CD14-positive monocyte (primary cell): ENCODE measurements at regions not wholly inside any gene's neighbourhood (a gene's known extent, or its start where the extent isn't known, plus 50 kb on each side); places are given as distances from the start of the nearest gene placed in this dataset.
A peak's percentile ranks its signal among the peaks of the same experiment; 100 is the strongest.

Source experiments
- DNase-seq, 3 donors: peaks; one replicate each; pipeline ENCODE4 v3.0.0-alpha.2; 2011 to 2022
- H2AFZ ChIP-seq: 2 replicates; pipeline ENCODE4 v1.6.0; 2012; ENCODE audit warnings: mild to moderate bottlenecking, low read depth, low read length, inconsistent platforms; ENCODE audit not compliant: insufficient read depth, poor library complexity, severe bottlenecking
- H3K27ac ChIP-seq, 2 donors: 1 replicate in 1 of 2; 2 replicates in 1 of 2; pipeline ENCODE4 v1.5.1; 2012 to 2013; ENCODE audit warnings: low read length in 2 of 2, control low read depth in 1 of 2, inconsistent platforms in 1 of 2, low read depth in 1 of 2, mild to moderate bottlenecking in 1 of 2
- H3K27me3 ChIP-seq, 2 donors: one replicate each; pipeline versions ENCODE4 v1.6.0 to v1.6.1; 2011 to 2013; ENCODE audit warnings: low read length in 2 of 2; ENCODE audit not compliant: control insufficient read depth in 2 of 2, insufficient read depth in 2 of 2
- H3K36me3 ChIP-seq, 2 donors: replicated peaks in 1 of 2; 1 replicate in 1 of 2; 2 replicates in 1 of 2; pipeline versions ENCODE4 v1.5.1 to v1.6.1; 2012 to 2013; ENCODE audit warnings: low read length in 2 of 2, control low read depth in 1 of 2, inconsistent platforms in 1 of 2, mild to moderate bottlenecking in 1 of 2; ENCODE audit not compliant: insufficient read depth in 2 of 2, control insufficient read depth in 1 of 2
- H3K4me1 ChIP-seq, 2 donors: 1 replicate in 1 of 2; 2 replicates in 1 of 2; pipeline versions ENCODE4 v1.5.1 to v1.6.1; 2012 to 2013; ENCODE audit warnings: low read length in 2 of 2, control low read depth in 1 of 2, inconsistent platforms in 1 of 2, mild to moderate bottlenecking in 1 of 2, moderate library complexity in 1 of 2; ENCODE audit not compliant: insufficient read depth in 2 of 2, control insufficient read depth in 1 of 2
- H3K4me2 ChIP-seq: replicated peaks from 2 replicates; pipeline ENCODE3; 2012; ENCODE audit warnings: low read length, moderate library complexity, mild to moderate bottlenecking; ENCODE audit not compliant: poor library complexity, severe bottlenecking; ENCODE audit errors: extremely low read depth
- H3K4me3 ChIP-seq, 3 experiments: fragments of 200-600 bp in 1 of 3; sonication (generic) in 1 of 3; replicated peaks in 1 of 3; 1 replicate in 2 of 3; 2 replicates in 1 of 3; pipeline ENCODE4 v1.5.1; 2011 to 2013; ENCODE audit warnings: low read length in 3 of 3, mild to moderate bottlenecking in 3 of 3, control low read depth in 2 of 3, low read depth in 2 of 3, inconsistent platforms in 1 of 3, moderate library complexity in 1 of 3
- H3K79me2 ChIP-seq: 2 replicates; pipeline ENCODE4 v1.6.0; 2012; ENCODE audit warnings: mild to moderate bottlenecking, control low read depth, inconsistent platforms, low read length, moderate library complexity; ENCODE audit not compliant: insufficient read depth
- H3K9ac ChIP-seq: 2 replicates; pipeline ENCODE4 v1.6.0; 2017; ENCODE audit warnings: low read length, mild to moderate bottlenecking; ENCODE audit not compliant: insufficient read depth, poor library complexity, severe bottlenecking
- H3K9me3 ChIP-seq, 2 donors: replicated peaks in 1 of 2; 1 replicate in 1 of 2; 2 replicates in 1 of 2; pipeline versions ENCODE4 v1.5.1 to v1.6.1; 2012 to 2013; ENCODE audit warnings: low read length in 2 of 2, control low read depth in 1 of 2; ENCODE audit not compliant: control insufficient read depth in 1 of 2, insufficient read depth in 1 of 2
- H4K20me1 ChIP-seq: 2 replicates; pipeline ENCODE4 v1.6.0; 2012; ENCODE audit warnings: mild to moderate bottlenecking, low read length, control low read depth, moderate library complexity; ENCODE audit not compliant: insufficient read depth
- H3K27ac Mint-ChIP-seq, 7 donors: one replicate each; pipeline ENCODE4 v1.8.0; 2020; ENCODE audit warnings: mild to moderate bottlenecking in 7 of 7, mixed read lengths in 7 of 7, moderate library complexity in 6 of 7, inconsistent platforms in 2 of 7
- H3K27me3 Mint-ChIP-seq, 3 donors: one replicate each; pipeline ENCODE4 v1.8.0; 2021 to 2022; ENCODE audit warnings: low read depth in 3 of 3, mild to moderate bottlenecking in 3 of 3, mixed read lengths in 3 of 3, moderate library complexity in 3 of 3, inconsistent platforms in 1 of 3
- H3K36me3 Mint-ChIP-seq, 2 donors: one replicate each; pipeline ENCODE4 v1.8.0; 2020; ENCODE audit warnings: mixed read lengths in 2 of 2, inconsistent platforms in 1 of 2, mild to moderate bottlenecking in 1 of 2
- H3K4me1 Mint-ChIP-seq: one replicate; pipeline ENCODE4 v1.8.0; 2020; ENCODE audit warnings: mild to moderate bottlenecking, mixed read lengths
- H3K4me3 Mint-ChIP-seq, 2 donors: one replicate each; pipeline ENCODE4 v1.8.0; 2020; ENCODE audit warnings: mild to moderate bottlenecking in 2 of 2, mixed read lengths in 2 of 2, moderate library complexity in 1 of 2
- H3K9me3 Mint-ChIP-seq, 7 donors: one replicate each; pipeline ENCODE4 v1.8.0; 2020 to 2022; ENCODE audit warnings: mixed read lengths in 7 of 7, mild to moderate bottlenecking in 6 of 7, moderate library complexity in 6 of 7, inconsistent platforms in 2 of 7
- CTCF ChIP-seq: fragments of 200-600 bp; IDR thresholded peaks from one replicate; pipeline ENCODE4 v1.8.0; 2022; ENCODE audit warnings: antibody characterized with exemption, mild to moderate bottlenecking
- WGBS: methylation state at CpG from one replicate; pipeline ENCODE4 v1.1.5; 2013; ENCODE audit warnings: missing lambda C conversion rate; ENCODE audit not compliant: insufficient coverage; 5-methylcytosine and 5-hydroxymethylcytosine counted together
- intact Hi-C, 2 donors: fragments of 100-400 bp; cut with micrococcal nuclease; formaldehyde crosslinking; loops; one replicate each; pipeline versions ENCODE4 v1.15.0 to v1.15.1; 2023

- Mint-ChIP-seq H3K27me3 (peaks cover 2 to 10% (median 3%) of the 10 kb centered on the region in 3 donors), H3K4me3 (no peak overlapping the region), H3K36me3 (no peaks in the 10 kb centered on the region), H3K27ac (peak overlapping the region in 1 of 7 donors; percentile 60), H3K9me3 (peaks cover 0 to 5% (median 0%) of the 10 kb centered on the region in 7 donors), H3K4me1 (no peaks in the 10 kb centered on the region)
- intact Hi-C loops, result no loop called here
- Histone ChIP-seq H3K4me1 (no peaks in the 10 kb centered on the region), H3K36me3 (no peaks in the 10 kb centered on the region), H3K9ac (no peak overlapping the region), H4K20me1 (no peaks in the 10 kb centered on the region), H3K79me2 (no peaks in the 10 kb centered on the region), H3K9me3 (no peaks in the 10 kb centered on the region), H3K27me3 (no peaks in the 10 kb centered on the region), H3K4me3 (no peak overlapping the region), H2AFZ (no peak overlapping the region), H3K4me2 (no peak overlapping the region), H3K27ac (no peak overlapping the region)
- TF ChIP-seq CTCF, result no peak
- no peak for DNase-seq
- 83% methylated on average over 1 of the region's 3 CpGs for WGBS
Measured at GRCh38 chr18:2368102-2368501, 203.2 kb downstream of the METTL4 start.

- no peak overlapping the region for H2AFZ ChIP-seq
- H3K36me3 ChIP-seq, result no peaks in the 10 kb centered on the region
- H3K4me3 ChIP-seq, result no peak overlapping the region
- H3K4me1 Mint-ChIP-seq, result no peaks in the 10 kb centered on the region
- peaks cover 0 to 5% (median 0%) of the 10 kb centered on the region in 7 donors for H3K9me3 Mint-ChIP-seq
- H3K4me1 ChIP-seq, result no peaks in the 10 kb centered on the region
- H4K20me1 ChIP-seq, result no peaks in the 10 kb centered on the region
- no peak overlapping the region for H3K4me3 Mint-ChIP-seq
- no peaks in the 10 kb centered on the region for H3K79me2 ChIP-seq
- no peaks in the 10 kb centered on the region for H3K27me3 ChIP-seq
- H3K9ac ChIP-seq, result no peak overlapping the region
- intact Hi-C loops, result no loop called here
- DNase-seq, result no peak
- peak overlapping the region in 1 of 7 donors; percentile 3 for H3K27ac Mint-ChIP-seq
- H3K27ac ChIP-seq, result no peak overlapping the region
- H3K9me3 ChIP-seq, result no peaks in the 10 kb centered on the region
- WGBS, result 83% methylated on average over 1 of the region's 2 CpGs
- no peak for TF ChIP-seq CTCF
- H3K27me3 Mint-ChIP-seq, result peaks cover 4 to 7% (median 5%) of the 10 kb centered on the region in 3 donors
- H3K4me2 ChIP-seq, result no peak overlapping the region
- no peaks in the 10 kb centered on the region for H3K36me3 Mint-ChIP-seq
Measured at GRCh38 chr18:2376707-2377106, 194.6 kb downstream of the METTL4 start.
